Ecto neural progenitor cell (in vitro differentiated cells): ENCODE measurements at regions not wholly inside any gene's neighbourhood (a gene's known extent, or its start where the extent isn't known, plus 50 kb on each side); places are given as distances from the start of the nearest gene placed in this dataset.
"Not testable (repeated sequence)": the region's sequence is repeated elsewhere in the genome, so short reads cannot be mapped to it uniquely, and the experiment has no call there.

Experiments used
- DNase-seq: peaks from one replicate; pipeline ENCODE4 v3.0.0-alpha.2; 2018; ENCODE audit warnings: low spot score

- no peak for DNase-seq
Measured at GRCh38 chr16:88202207-88202745, 180.5 kb upstream of the ZNF469 start.

GRCh38 chr16:88202856-88203681 is 179.7 kb upstream of the ZNF469 start:
- DNase-seq: peak; percentile 31

- DNase-seq: peak; percentile 33
Measured at GRCh38 chr16:88204131-88205110, 178.3 kb upstream of the ZNF469 start.

GRCh38 chr16:88205482-88205881 is 177.3 kb upstream of the ZNF469 start:
- DNase-seq: peak; percentile 26

- peak; percentile 10 for DNase-seq
Measured at GRCh38 chr16:88206006-88206405, 176.8 kb upstream of the ZNF469 start.

GRCh38 chr16:88206516-88206915 is 176.2 kb upstream of the ZNF469 start:
- DNase-seq: peak; percentile 13

GRCh38 chr16:88208112-88208511 is 174.6 kb upstream of the ZNF469 start:
- no peak for DNase-seq

GRCh38 chr16:88208776-88209175 is 174.0 kb upstream of the ZNF469 start:
- not testable (repeated sequence) for DNase-seq

- not testable (repeated sequence) for DNase-seq
Measured at GRCh38 chr16:88209579-88209978, 173.2 kb upstream of the ZNF469 start.

GRCh38 chr16:88213937-88214336 is 168.8 kb upstream of the ZNF469 start:
- peak; percentile 6 for DNase-seq

- DNase-seq: peak; percentile 34
Measured at GRCh38 chr16:88221001-88221761, 161.6 kb upstream of the ZNF469 start.

GRCh38 chr16:88223696-88224095 is 159.1 kb upstream of the ZNF469 start:
- DNase-seq: peak; percentile 26

GRCh38 chr16:88224131-88224898 is 158.4 kb upstream of the ZNF469 start:
- peak; percentile 35 for DNase-seq

GRCh38 chr16:88225640-88226230 is 157.0 kb upstream of the ZNF469 start:
- DNase-seq: not testable (repeated sequence)

- DNase-seq: peak; percentile 27
Measured at GRCh38 chr16:88226302-88226701, 156.5 kb upstream of the ZNF469 start.

- peak; percentile 38 for DNase-seq
Measured at GRCh38 chr16:88227026-88227721, 155.6 kb upstream of the ZNF469 start.

- peak; percentile 30 for DNase-seq
Measured at GRCh38 chr16:88227722-88228482, 154.9 kb upstream of the ZNF469 start.

- DNase-seq: not testable (repeated sequence)
Measured at GRCh38 chr16:88228751-88229150, 154.0 kb upstream of the ZNF469 start.

- not testable (repeated sequence) for DNase-seq
Measured at GRCh38 chr16:88229710-88230109, 153.0 kb upstream of the ZNF469 start.
